ENCODE measurements at regions not wholly inside any gene's neighbourhood (a gene's known extent, or its start where the extent isn't known, plus 50 kb on each side); places are given as distances from the start of the nearest gene placed in this dataset.

GRCh38 chr2:136392897-136393505 lies 275.1 kb upstream of the CXCR4 start:
- TF ChIP-seq, protein P1, sequence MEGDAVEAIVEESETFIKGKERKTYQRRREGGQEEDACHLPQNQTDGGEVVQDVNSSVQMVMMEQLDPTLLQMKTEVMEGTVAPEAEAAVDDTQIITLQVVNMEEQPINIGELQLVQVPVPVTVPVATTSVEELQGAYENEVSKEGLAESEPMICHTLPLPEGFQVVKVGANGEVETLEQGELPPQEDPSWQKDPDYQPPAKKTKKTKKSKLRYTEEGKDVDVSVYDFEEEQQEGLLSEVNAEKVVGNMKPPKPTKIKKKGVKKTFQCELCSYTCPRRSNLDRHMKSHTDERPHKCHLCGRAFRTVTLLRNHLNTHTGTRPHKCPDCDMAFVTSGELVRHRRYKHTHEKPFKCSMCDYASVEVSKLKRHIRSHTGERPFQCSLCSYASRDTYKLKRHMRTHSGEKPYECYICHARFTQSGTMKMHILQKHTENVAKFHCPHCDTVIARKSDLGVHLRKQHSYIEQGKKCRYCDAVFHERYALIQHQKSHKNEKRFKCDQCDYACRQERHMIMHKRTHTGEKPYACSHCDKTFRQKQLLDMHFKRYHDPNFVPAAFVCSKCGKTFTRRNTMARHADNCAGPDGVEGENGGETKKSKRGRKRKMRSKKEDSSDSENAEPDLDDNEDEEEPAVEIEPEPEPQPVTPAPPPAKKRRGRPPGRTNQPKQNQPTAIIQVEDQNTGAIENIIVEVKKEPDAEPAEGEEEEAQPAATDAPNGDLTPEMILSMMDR (IDR thresholded peaks at IDR 0.05), result no peak
- TF ChIP-seq POLR2A (IDR thresholded peaks at IDR 0.05), result no peak

Measured in breast epithelium (tissue), 3 donors.